ENCODE measurements at regions not wholly inside any gene's neighbourhood (a gene's known extent, or its start where the extent isn't known, plus 50 kb on each side); places are given as distances from the start of the nearest gene placed in this dataset.

GRCh38 chr15:95290176-95290974 lies 1040.1 kb upstream of the NR2F2 start:
- Histone ChIP-seq H3K36me3 (ENCODE audit: control insufficient read depth in 1 of 2, insufficient read depth in 2 of 2, low read length in 1 of 2) (no peaks in the 10 kb centered on the region), H3K9me3 (ENCODE audit: control insufficient read depth, low read length) (no peaks in the 10 kb centered on the region), H3K4me1 (ENCODE audit: control insufficient read depth in 1 of 2, insufficient read depth in 2 of 2, low read length in 2 of 2) (no peaks in the 10 kb centered on the region), H3K4me3 (ENCODE audit: low read length in 2 of 2) (no peak overlapping the region), H3K27me3 (ENCODE audit: control insufficient read depth in 1 of 2, insufficient read depth in 2 of 2, low read length in 1 of 2) (no peaks in the 10 kb centered on the region), H3K27ac (ENCODE audit: low read depth in 1 of 2, low read length in 2 of 2) (no peak overlapping the region)
- intact Hi-C loops (cut with DNase I): no loop called here
- ATAC-seq (ENCODE audit: low FRiP score): peak; percentile 16
- WGBS, 2 donors: 93 to 94% methylated on average over 12 of the region's 12 CpGs
- no peak for DNase-seq

- DNase-seq (no peak), ATAC-seq (ENCODE audit: low FRiP score) (no peak)
- H3K27ac ChIP-seq (ENCODE audit: low read depth in 1 of 2, low read length in 2 of 2): no peak overlapping the region
- intact Hi-C loops (cut with DNase I): no loop called here
- no peaks in the 10 kb centered on the region for H3K27me3 ChIP-seq (ENCODE audit: control insufficient read depth in 1 of 2, insufficient read depth in 2 of 2, low read length in 1 of 2)
- H3K4me1 ChIP-seq (ENCODE audit: control insufficient read depth in 1 of 2, insufficient read depth in 2 of 2, low read length in 2 of 2): no peaks in the 10 kb centered on the region
- H3K4me3 ChIP-seq (ENCODE audit: low read length in 2 of 2): no peak overlapping the region
- no peaks in the 10 kb centered on the region for H3K36me3 ChIP-seq (ENCODE audit: control insufficient read depth in 1 of 2, insufficient read depth in 2 of 2, low read length in 1 of 2)
- WGBS, 2 donors: 61 to 63% methylated on average over 3 of the region's 3 CpGs
- H3K9me3 ChIP-seq (ENCODE audit: control insufficient read depth, low read length): no peaks in the 10 kb centered on the region
These were observed 1038.5 kb upstream of the NR2F2 start for GRCh38 chr15:95291898-95292472.

GRCh38 chr15:95292785-95293450 lies 1037.6 kb upstream of the NR2F2 start:
- no peak for ATAC-seq (ENCODE audit: low FRiP score)
- H3K9me3 ChIP-seq (ENCODE audit: control insufficient read depth, low read length): no peaks in the 10 kb centered on the region
- no peak overlapping the region for H3K27ac ChIP-seq (ENCODE audit: low read depth in 1 of 2, low read length in 2 of 2)
- no peak overlapping the region for H3K4me3 ChIP-seq (ENCODE audit: low read length in 2 of 2)
- WGBS, 2 donors: 80 to 83% methylated on average over 6 of the region's 6 CpGs
- intact Hi-C loops (cut with DNase I): no loop called here
- H3K36me3 ChIP-seq (ENCODE audit: control insufficient read depth in 1 of 2, insufficient read depth in 2 of 2, low read length in 1 of 2): no peaks in the 10 kb centered on the region
- no peaks in the 10 kb centered on the region for H3K4me1 ChIP-seq (ENCODE audit: control insufficient read depth in 1 of 2, insufficient read depth in 2 of 2, low read length in 2 of 2)
- H3K27me3 ChIP-seq (ENCODE audit: control insufficient read depth in 1 of 2, insufficient read depth in 2 of 2, low read length in 1 of 2): no peaks in the 10 kb centered on the region
- no peak for DNase-seq

GRCh38 chr15:95293456-95294031 lies 1037.0 kb upstream of the NR2F2 start:
- no peaks in the 10 kb centered on the region for H3K36me3 ChIP-seq (ENCODE audit: control insufficient read depth in 1 of 2, insufficient read depth in 2 of 2, low read length in 1 of 2)
- H3K27ac ChIP-seq (ENCODE audit: low read depth in 1 of 2, low read length in 2 of 2): no peak overlapping the region
- H3K27me3 ChIP-seq (ENCODE audit: control insufficient read depth in 1 of 2, insufficient read depth in 2 of 2, low read length in 1 of 2): no peaks in the 10 kb centered on the region
- ATAC-seq (ENCODE audit: low FRiP score) (peak; percentile 44), DNase-seq (no peak)
- H3K4me3 ChIP-seq (ENCODE audit: low read length in 2 of 2): no peak overlapping the region
- no peaks in the 10 kb centered on the region for H3K9me3 ChIP-seq (ENCODE audit: control insufficient read depth, low read length)
- H3K4me1 ChIP-seq (ENCODE audit: control insufficient read depth in 1 of 2, insufficient read depth in 2 of 2, low read length in 2 of 2): no peaks in the 10 kb centered on the region
- WGBS, 2 donors: 74 to 79% methylated on average over 6 of the region's 6 CpGs
- intact Hi-C loops (cut with DNase I): no loop called here

GRCh38 chr15:95295363-95295762 lies 1035.1 kb upstream of the NR2F2 start:
- no peak for DNase-seq
- Histone ChIP-seq H3K4me1 (ENCODE audit: control insufficient read depth in 1 of 2, insufficient read depth in 2 of 2, low read length in 2 of 2) (no peaks in the 10 kb centered on the region), H3K36me3 (ENCODE audit: control insufficient read depth in 1 of 2, insufficient read depth in 2 of 2, low read length in 1 of 2) (no peaks in the 10 kb centered on the region), H3K9me3 (ENCODE audit: control insufficient read depth, low read length) (no peaks in the 10 kb centered on the region), H3K27ac (ENCODE audit: low read depth in 1 of 2, low read length in 2 of 2) (no peak overlapping the region), H3K4me3 (ENCODE audit: low read length in 2 of 2) (no peak overlapping the region), H3K27me3 (ENCODE audit: control insufficient read depth in 1 of 2, insufficient read depth in 2 of 2, low read length in 1 of 2) (no peaks in the 10 kb centered on the region)
- ATAC-seq (ENCODE audit: low FRiP score): no peak
- intact Hi-C loops (cut with DNase I): no loop called here
- WGBS, 2 donors: 72 to 78% methylated on average over 9 of the region's 9 CpGs

GRCh38 chr15:95295896-95296625 lies 1034.4 kb upstream of the NR2F2 start:
- Histone ChIP-seq H3K27me3 (ENCODE audit: control insufficient read depth in 1 of 2, insufficient read depth in 2 of 2, low read length in 1 of 2) (no peaks in the 10 kb centered on the region), H3K4me3 (ENCODE audit: low read length in 2 of 2) (no peak overlapping the region), H3K4me1 (ENCODE audit: control insufficient read depth in 1 of 2, insufficient read depth in 2 of 2, low read length in 2 of 2) (no peaks in the 10 kb centered on the region), H3K27ac (ENCODE audit: low read depth in 1 of 2, low read length in 2 of 2) (no peak overlapping the region), H3K36me3 (ENCODE audit: control insufficient read depth in 1 of 2, insufficient read depth in 2 of 2, low read length in 1 of 2) (no peaks in the 10 kb centered on the region), H3K9me3 (ENCODE audit: control insufficient read depth, low read length) (no peaks in the 10 kb centered on the region)
- intact Hi-C loops (cut with DNase I): no loop called here
- no peak for DNase-seq
- 59 to 70% methylated on average over 9 of the region's 9 CpGs for WGBS, 2 donors
- ATAC-seq (ENCODE audit: low FRiP score): no peak

- intact Hi-C loops (cut with DNase I): no loop called here
- DNase-seq (no peak), ATAC-seq (ENCODE audit: low FRiP score) (no peak)
- Histone ChIP-seq H3K27me3 (ENCODE audit: control insufficient read depth in 1 of 2, insufficient read depth in 2 of 2, low read length in 1 of 2) (no peaks in the 10 kb centered on the region), H3K36me3 (ENCODE audit: control insufficient read depth in 1 of 2, insufficient read depth in 2 of 2, low read length in 1 of 2) (no peaks in the 10 kb centered on the region), H3K4me3 (ENCODE audit: low read length in 2 of 2) (no peak overlapping the region), H3K4me1 (ENCODE audit: control insufficient read depth in 1 of 2, insufficient read depth in 2 of 2, low read length in 2 of 2) (no peaks in the 10 kb centered on the region), H3K9me3 (ENCODE audit: control insufficient read depth, low read length) (no peaks in the 10 kb centered on the region), H3K27ac (ENCODE audit: low read depth in 1 of 2, low read length in 2 of 2) (no peak overlapping the region)
- WGBS, 2 donors: 53 to 61% methylated on average over 4 of the region's 4 CpGs
These were observed 1033.9 kb upstream of the NR2F2 start for GRCh38 chr15:95296643-95297042.

GRCh38 chr15:95298729-95299128 lies 1031.8 kb upstream of the NR2F2 start:
- Histone ChIP-seq H3K4me3 (ENCODE audit: low read length in 2 of 2) (no peak overlapping the region), H3K27ac (ENCODE audit: low read depth in 1 of 2, low read length in 2 of 2) (no peak overlapping the region), H3K36me3 (ENCODE audit: control insufficient read depth in 1 of 2, insufficient read depth in 2 of 2, low read length in 1 of 2) (no peaks in the 10 kb centered on the region), H3K4me1 (ENCODE audit: control insufficient read depth in 1 of 2, insufficient read depth in 2 of 2, low read length in 2 of 2) (no peaks in the 10 kb centered on the region), H3K27me3 (ENCODE audit: control insufficient read depth in 1 of 2, insufficient read depth in 2 of 2, low read length in 1 of 2) (no peaks in the 10 kb centered on the region), H3K9me3 (ENCODE audit: control insufficient read depth, low read length) (no peaks in the 10 kb centered on the region)
- DNase-seq (no peak), ATAC-seq (ENCODE audit: low FRiP score) (no peak)
- WGBS, 2 donors: 94 to 95% methylated on average over 4 of the region's 4 CpGs
- intact Hi-C loops (cut with DNase I): no loop called here

Measured in aorta (tissue), 5 donors.